OCI-LY7 (cell line): ENCODE measurements at regions not wholly inside any gene's neighbourhood (a gene's known extent, or its start where the extent isn't known, plus 50 kb on each side); places are given as distances from the start of the nearest gene placed in this dataset.

Source experiments
- BruUV-seq: library from RNA; stranded (reverse); fragments of 400-500 nt; replicated peaks from 2 replicates; lab custom pipeline; 2021; lab: Mats Ljungman, UMichigan
- CTCF ChIA-PET: fragments of 300-600 bp; sonication (Branson Sonifier 250); formaldehyde crosslinking; loops from one replicate; lab custom pipeline; 2022; ENCODE audit warnings: antibody characterized with exemption; ENCODE audit not compliant: unreplicated experiment; lab: Charles Lee
- POLR2A ChIA-PET: fragments of 300-600 bp; sonication (Branson Sonifier 250); formaldehyde crosslinking; loops from one replicate; lab custom pipeline; 2022; ENCODE audit warnings: antibody characterized with exemption; lab: Charles Lee
- DNase-seq: peaks from one replicate; pipeline ENCODE4 v3.0.0-alpha.2; 2015; ENCODE audit warnings: low spot score
- H2AFZ ChIP-seq: fragments of 200-600 bp; sonication (generic), shearing (Covaris generic); 2 replicates; pipeline ENCODE4 v1.6.1; 2014; ENCODE audit warnings: mild to moderate bottlenecking, antibody characterized with exemption, low read length, moderate library complexity
- H3K27ac ChIP-seq: fragments of 200-600 bp; sonication (generic); 2 replicates; pipeline ENCODE4 v1.5.1; 2014; ENCODE audit warnings: mixed run types, low read depth, mild to moderate bottlenecking, moderate library complexity, low read length, inconsistent platforms; ENCODE audit not compliant: poor library complexity, severe bottlenecking
- H3K36me3 ChIP-seq: fragments of 200-600 bp; sonication (generic); 2 replicates; pipeline ENCODE4 v1.6.1; 2014; ENCODE audit warnings: mild to moderate bottlenecking, antibody characterized with exemption, low read length, moderate library complexity, mixed read lengths; ENCODE audit not compliant: insufficient read depth
- H3K4me1 ChIP-seq: fragments of 200-600 bp; sonication (generic); 2 replicates; pipeline ENCODE4 v1.5.1; 2014; ENCODE audit warnings: mild to moderate bottlenecking, low read length; ENCODE audit not compliant: insufficient read depth, poor library complexity, severe bottlenecking
- H3K4me2 ChIP-seq: fragments of 200-600 bp; sonication (generic); 2 replicates; pipeline ENCODE4 v1.6.1; 2014; ENCODE audit warnings: mild to moderate bottlenecking, low read length
- H3K4me3 ChIP-seq: fragments of 200-600 bp; sonication (generic); 2 replicates; pipeline ENCODE4 v1.5.1; 2014; ENCODE audit warnings: mild to moderate bottlenecking, low read depth, low read length; ENCODE audit not compliant: poor library complexity, severe bottlenecking
- H3K79me2 ChIP-seq: fragments of 200-600 bp; sonication (generic); 2 replicates; pipeline ENCODE4 v1.6.1; 2016; ENCODE audit warnings: low read depth, mild to moderate bottlenecking, low read length, moderate library complexity, mixed read lengths; ENCODE audit not compliant: insufficient read depth
- H3K9me2 ChIP-seq: fragments of 200-600 bp; sonication (generic); 2 replicates; pipeline ENCODE4 v1.6.1; 2016; ENCODE audit warnings: mild to moderate bottlenecking, low read length, mixed read lengths; ENCODE audit not compliant: insufficient read depth
- H3K9me3 ChIP-seq: fragments of 200-600 bp; sonication (generic); 2 replicates; pipeline ENCODE4 v1.6.1; 2014; ENCODE audit warnings: mild to moderate bottlenecking, mixed run types, low read length, mixed read lengths
- H4K20me1 ChIP-seq: fragments of 200-600 bp; sonication (generic); 2 replicates; pipeline ENCODE4 v1.6.1; 2014; ENCODE audit warnings: mild to moderate bottlenecking, antibody characterized with exemption, low read length, moderate library complexity, mixed read lengths; ENCODE audit not compliant: insufficient read depth
- EZH2phosphoT487 ChIP-seq: fragments of 200-600 bp; sonication (generic); IDR thresholded peaks from 2 replicates; pipeline ENCODE4 v1.6.1; 2018; ENCODE audit warnings: low read depth, borderline replicate concordance, mild to moderate bottlenecking, mixed run types, antibody characterized with exemption, low read length, moderate library complexity, mixed read lengths
- intact Hi-C: fragments of 100-400 bp; cut with micrococcal nuclease; formaldehyde crosslinking; loops from one replicate; pipeline ENCODE4 v1.10.0; 2022; ENCODE audit not compliant: unreplicated experiment
- TF ChIP-seq, protein P1 (sequence below): fragments of 200-600 bp; sonication (generic); conservative IDR thresholded peaks from 2 replicates; pipeline ENCODE4 v1.5.1; 2014; ENCODE audit warnings: mild to moderate bottlenecking, antibody characterized with exemption, low read length, moderate library complexity, mixed read lengths

DNA sequence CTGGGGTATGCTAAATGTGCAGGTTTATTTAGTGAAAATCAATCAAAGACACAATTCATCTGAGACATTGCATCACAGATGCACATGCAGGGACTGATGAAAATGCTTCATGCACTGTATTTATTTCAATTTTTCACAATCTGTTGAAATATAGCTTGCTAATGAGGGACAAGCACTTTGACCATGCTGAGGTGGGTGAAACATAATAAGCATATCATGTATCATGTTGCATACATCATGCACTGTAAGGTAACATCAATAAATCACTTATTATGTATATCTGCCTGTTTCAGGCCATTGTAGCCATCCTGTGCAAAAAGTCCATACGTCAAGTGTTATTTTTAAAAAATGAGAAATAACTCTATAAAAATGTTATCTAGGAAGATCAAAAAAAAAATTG lies 426.9 kb upstream of the PCDH15 start:
- TF ChIP-seq, protein P1, sequence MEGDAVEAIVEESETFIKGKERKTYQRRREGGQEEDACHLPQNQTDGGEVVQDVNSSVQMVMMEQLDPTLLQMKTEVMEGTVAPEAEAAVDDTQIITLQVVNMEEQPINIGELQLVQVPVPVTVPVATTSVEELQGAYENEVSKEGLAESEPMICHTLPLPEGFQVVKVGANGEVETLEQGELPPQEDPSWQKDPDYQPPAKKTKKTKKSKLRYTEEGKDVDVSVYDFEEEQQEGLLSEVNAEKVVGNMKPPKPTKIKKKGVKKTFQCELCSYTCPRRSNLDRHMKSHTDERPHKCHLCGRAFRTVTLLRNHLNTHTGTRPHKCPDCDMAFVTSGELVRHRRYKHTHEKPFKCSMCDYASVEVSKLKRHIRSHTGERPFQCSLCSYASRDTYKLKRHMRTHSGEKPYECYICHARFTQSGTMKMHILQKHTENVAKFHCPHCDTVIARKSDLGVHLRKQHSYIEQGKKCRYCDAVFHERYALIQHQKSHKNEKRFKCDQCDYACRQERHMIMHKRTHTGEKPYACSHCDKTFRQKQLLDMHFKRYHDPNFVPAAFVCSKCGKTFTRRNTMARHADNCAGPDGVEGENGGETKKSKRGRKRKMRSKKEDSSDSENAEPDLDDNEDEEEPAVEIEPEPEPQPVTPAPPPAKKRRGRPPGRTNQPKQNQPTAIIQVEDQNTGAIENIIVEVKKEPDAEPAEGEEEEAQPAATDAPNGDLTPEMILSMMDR, result no peak
- TF ChIP-seq EZH2phosphoT487, result no peak
- H4K20me1 ChIP-seq, result no peaks in the 10 kb centered on the region
- intact Hi-C loops, result no loop called here
- no peaks in the 10 kb centered on the region for H3K79me2 ChIP-seq
- H3K4me3 ChIP-seq, result no peak overlapping the region
- no peak overlapping the region for H2AFZ ChIP-seq
- no peak for DNase-seq
- no peaks in the 10 kb centered on the region for H3K4me1 ChIP-seq
- ChIA-PET CTCF (no interaction called here), POLR2A (no interaction called here)
- no peak overlapping the region for H3K4me2 ChIP-seq
- no TSS peak for BruUV-seq
- no peaks in the 10 kb centered on the region for H3K9me2 ChIP-seq
- no peaks in the 10 kb centered on the region for H3K36me3 ChIP-seq
- no peaks in the 10 kb centered on the region for H3K9me3 ChIP-seq
- no peak overlapping the region for H3K27ac ChIP-seq

DNA sequence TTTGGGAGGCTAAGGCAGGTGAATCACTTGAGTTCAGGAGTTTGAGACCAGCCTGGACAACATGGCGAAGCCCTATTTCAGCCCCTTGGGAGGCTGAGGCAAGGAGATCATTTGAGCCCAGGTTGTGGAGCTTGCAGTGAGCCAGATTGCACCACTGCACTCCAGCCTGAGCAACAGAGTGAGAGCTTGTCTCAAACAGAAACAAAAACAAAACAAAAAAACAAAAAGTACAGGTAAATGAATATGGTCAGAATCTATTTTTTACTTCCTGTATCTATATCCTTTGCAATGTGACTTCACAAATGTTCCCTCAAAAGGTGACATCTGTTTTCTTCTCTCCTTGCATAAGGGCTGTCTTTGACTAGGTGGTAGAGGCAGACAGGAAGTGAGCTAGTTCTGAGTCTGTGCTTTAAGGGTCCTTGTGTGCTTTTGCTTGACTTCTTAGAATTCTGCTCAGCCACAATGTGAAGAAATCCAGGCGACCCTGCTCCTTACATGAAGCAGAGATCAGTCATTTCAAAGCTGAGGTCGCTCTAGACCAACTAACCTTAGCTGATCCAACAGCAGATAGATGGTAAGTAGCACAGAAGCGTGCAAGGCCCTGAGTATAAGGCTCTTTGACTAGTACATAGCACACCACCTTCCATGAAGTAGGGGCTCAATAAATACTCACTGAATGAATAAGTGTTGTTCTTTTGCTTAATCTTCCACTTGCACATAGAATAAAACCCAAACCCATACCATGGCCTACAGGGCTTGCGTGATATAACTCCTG lies 423.2 kb upstream of the PCDH15 start:
- Histone ChIP-seq H3K9me2 (no peaks in the 10 kb centered on the region), H3K4me1 (no peaks in the 10 kb centered on the region), H3K4me2 (no peak overlapping the region), H2AFZ (no peak overlapping the region), H3K27ac (no peak overlapping the region), H4K20me1 (no peaks in the 10 kb centered on the region), H3K79me2 (no peaks in the 10 kb centered on the region), H3K4me3 (no peak overlapping the region), H3K9me3 (no peaks in the 10 kb centered on the region), H3K36me3 (no peaks in the 10 kb centered on the region)
- no peak for TF ChIP-seq EZH2phosphoT487
- TF ChIP-seq, protein P1, result no peak
- ChIA-PET POLR2A (no interaction called here), CTCF (no interaction called here)
- intact Hi-C loops, result no loop called here
- DNase-seq, result no peak
- no TSS peak for BruUV-seq

DNA sequence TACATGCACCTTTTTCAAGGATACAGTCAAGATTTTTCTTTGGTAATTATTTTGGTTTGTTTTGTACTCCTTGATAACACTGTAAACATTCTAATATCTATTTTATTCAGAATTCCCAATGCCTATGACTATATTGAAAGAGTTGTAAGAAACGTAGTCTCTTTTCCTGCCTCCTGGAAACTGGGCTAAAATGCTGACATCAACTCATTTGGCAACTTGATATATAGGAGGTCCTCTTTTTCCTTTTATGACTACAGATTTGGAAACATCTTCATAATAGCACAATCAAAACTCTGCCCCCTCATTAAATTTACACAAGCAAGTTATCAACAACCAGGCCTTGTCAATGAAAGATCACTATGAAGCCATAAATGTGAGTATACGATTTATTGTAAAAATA lies 422.3 kb upstream of the PCDH15 start:
- H3K27ac ChIP-seq, result no peak overlapping the region
- no peak overlapping the region for H3K4me2 ChIP-seq
- TF ChIP-seq, protein P1, result no peak
- TF ChIP-seq EZH2phosphoT487, result no peak
- H3K4me3 ChIP-seq, result no peak overlapping the region
- H4K20me1 ChIP-seq, result no peaks in the 10 kb centered on the region
- no peaks in the 10 kb centered on the region for H3K79me2 ChIP-seq
- H3K9me3 ChIP-seq, result no peaks in the 10 kb centered on the region
- DNase-seq, result no peak
- no peaks in the 10 kb centered on the region for H3K36me3 ChIP-seq
- no peak overlapping the region for H2AFZ ChIP-seq
- CTCF ChIA-PET, result no interaction called here
- BruUV-seq, result no TSS peak
- H3K9me2 ChIP-seq, result no peaks in the 10 kb centered on the region
- no peaks in the 10 kb centered on the region for H3K4me1 ChIP-seq
- intact Hi-C loops, result no loop called here
- POLR2A ChIA-PET, result no interaction called here
